ENCODE measurements at regions not wholly inside any gene's neighbourhood (a gene's known extent, or its start where the extent isn't known, plus 50 kb on each side); places are given as distances from the start of the nearest gene placed in this dataset.

DNA sequence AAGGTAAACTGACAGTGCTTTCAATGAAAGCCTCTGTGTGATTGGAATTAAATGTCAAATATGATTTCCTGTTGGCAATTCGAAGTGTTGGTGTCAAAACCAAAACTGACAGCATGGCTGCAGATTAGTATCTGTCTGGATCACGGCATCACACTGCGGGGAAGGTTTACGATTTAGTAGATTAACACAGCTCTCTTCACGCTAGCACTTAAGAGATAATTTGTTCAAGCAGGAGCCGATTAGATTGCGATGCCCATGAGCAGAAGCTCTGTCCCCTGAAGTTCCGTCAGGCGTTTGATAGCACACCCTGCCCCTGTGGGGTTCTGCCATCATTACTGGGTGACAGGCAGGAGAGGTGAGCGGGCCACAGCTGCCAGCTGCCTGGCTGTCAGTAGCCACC, 279.5 kb upstream of the AUTS2 start:
- H3K27me3 Mint-ChIP-seq (ENCODE audit: low read depth), result no peaks in the 10 kb centered on the region
- H3K27ac Mint-ChIP-seq (ENCODE audit: unreplicated experiment), result no peak overlapping the region
- H3K36me3 Mint-ChIP-seq (ENCODE audit: low read depth), result no peaks in the 10 kb centered on the region
- no peak overlapping the region for H3K4me3 Mint-ChIP-seq
- TF ChIP-seq, protein P1, sequence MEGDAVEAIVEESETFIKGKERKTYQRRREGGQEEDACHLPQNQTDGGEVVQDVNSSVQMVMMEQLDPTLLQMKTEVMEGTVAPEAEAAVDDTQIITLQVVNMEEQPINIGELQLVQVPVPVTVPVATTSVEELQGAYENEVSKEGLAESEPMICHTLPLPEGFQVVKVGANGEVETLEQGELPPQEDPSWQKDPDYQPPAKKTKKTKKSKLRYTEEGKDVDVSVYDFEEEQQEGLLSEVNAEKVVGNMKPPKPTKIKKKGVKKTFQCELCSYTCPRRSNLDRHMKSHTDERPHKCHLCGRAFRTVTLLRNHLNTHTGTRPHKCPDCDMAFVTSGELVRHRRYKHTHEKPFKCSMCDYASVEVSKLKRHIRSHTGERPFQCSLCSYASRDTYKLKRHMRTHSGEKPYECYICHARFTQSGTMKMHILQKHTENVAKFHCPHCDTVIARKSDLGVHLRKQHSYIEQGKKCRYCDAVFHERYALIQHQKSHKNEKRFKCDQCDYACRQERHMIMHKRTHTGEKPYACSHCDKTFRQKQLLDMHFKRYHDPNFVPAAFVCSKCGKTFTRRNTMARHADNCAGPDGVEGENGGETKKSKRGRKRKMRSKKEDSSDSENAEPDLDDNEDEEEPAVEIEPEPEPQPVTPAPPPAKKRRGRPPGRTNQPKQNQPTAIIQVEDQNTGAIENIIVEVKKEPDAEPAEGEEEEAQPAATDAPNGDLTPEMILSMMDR (conservative IDR thresholded peaks at IDR 0.05), result no peak
- H3K9me3 Mint-ChIP-seq, result no peaks in the 10 kb centered on the region
- H3K4me1 Mint-ChIP-seq, result no peaks in the 10 kb centered on the region
- DNase-seq (ENCODE audit: low read depth, low spot score), result no peak

DNA sequence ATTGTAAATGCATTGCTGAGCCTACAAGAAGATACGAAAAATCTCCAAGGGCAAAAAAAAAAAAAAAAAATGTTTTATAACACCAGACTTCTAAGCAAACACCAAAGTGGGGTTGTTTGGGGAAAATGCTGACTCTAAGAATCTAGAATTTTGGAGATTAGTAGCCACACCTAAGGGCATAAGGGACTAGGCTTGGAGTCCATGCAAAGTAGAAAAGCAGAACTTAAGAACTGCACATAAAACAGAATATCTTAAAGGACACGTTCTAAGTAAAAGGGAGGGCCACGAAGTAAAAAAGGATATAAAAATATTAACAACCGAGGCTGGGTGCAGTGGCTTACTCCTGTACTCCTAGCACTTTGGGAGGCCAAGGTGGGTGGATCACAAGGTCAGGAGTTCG, 269.8 kb upstream of the AUTS2 start:
- Mint-ChIP-seq H3K27ac (ENCODE audit: unreplicated experiment) (no peak overlapping the region), H3K9me3 (no peaks in the 10 kb centered on the region), H3K36me3 (ENCODE audit: low read depth) (no peaks in the 10 kb centered on the region), H3K4me3 (no peak overlapping the region), H3K4me1 (no peaks in the 10 kb centered on the region), H3K27me3 (ENCODE audit: low read depth) (no peaks in the 10 kb centered on the region)
- TF ChIP-seq, protein P1 (conservative IDR thresholded peaks at IDR 0.05), result no peak
- DNase-seq (ENCODE audit: low read depth, low spot score), result no peak

DNA sequence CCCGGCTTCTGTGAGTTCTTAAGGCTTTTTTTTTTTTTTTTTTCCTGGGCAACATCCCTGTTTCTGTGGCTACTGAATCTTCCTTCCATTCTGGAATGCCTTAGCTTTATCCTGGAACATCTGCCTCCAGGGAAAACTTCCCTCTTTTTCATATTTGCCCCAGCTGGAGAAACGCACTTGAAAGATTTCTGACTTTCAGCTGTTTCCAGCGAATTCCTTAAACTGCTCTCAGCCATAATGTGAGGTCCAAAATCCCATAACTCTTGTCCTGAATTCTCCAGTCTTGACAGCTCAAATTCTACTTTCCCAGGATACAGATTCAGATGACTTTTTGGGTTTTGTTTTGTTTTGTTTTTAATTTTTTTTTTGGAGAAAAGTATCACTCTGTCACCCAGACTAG, 263.6 kb upstream of the AUTS2 start:
- TF ChIP-seq, protein P1 (conservative IDR thresholded peaks at IDR 0.05), result no peak
- H3K36me3 Mint-ChIP-seq (ENCODE audit: low read depth), result no peaks in the 10 kb centered on the region
- no peaks in the 10 kb centered on the region for H3K9me3 Mint-ChIP-seq
- peaks cover 2% of the 10 kb centered on the region for H3K27me3 Mint-ChIP-seq (ENCODE audit: low read depth)
- no peak for DNase-seq (ENCODE audit: low read depth, low spot score)
- no peaks in the 10 kb centered on the region for H3K4me1 Mint-ChIP-seq
- no peak overlapping the region for H3K4me3 Mint-ChIP-seq
- no peak overlapping the region for H3K27ac Mint-ChIP-seq (ENCODE audit: unreplicated experiment)

DNA sequence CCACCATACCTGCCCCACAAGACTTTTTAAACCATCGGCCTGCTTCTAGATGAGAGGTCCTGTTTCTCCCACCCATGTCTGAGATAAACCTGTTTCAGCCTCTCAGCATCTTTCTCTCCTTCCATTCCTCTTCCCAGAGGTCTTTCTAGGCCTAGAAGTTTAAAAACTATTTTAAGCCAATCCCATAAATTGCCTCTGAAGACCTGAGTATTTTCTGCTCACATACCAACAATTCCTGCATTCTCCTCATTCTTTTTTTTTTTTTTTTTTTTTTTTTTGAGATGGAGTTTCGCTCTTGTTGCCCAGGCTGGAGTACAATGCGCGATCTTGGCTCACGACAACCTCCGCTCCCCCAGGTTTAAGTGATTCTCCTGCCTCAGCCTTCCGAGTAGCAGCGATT, 262.9 kb upstream of the AUTS2 start:
- H3K36me3 Mint-ChIP-seq (ENCODE audit: low read depth), result no peaks in the 10 kb centered on the region
- H3K4me1 Mint-ChIP-seq, result no peaks in the 10 kb centered on the region
- H3K27ac Mint-ChIP-seq (ENCODE audit: unreplicated experiment), result no peak overlapping the region
- TF ChIP-seq, protein P1 (conservative IDR thresholded peaks at IDR 0.05), result no peak
- H3K27me3 Mint-ChIP-seq (ENCODE audit: low read depth), result peaks cover 5% of the 10 kb centered on the region
- H3K9me3 Mint-ChIP-seq, result no peaks in the 10 kb centered on the region
- no peak overlapping the region for H3K4me3 Mint-ChIP-seq
- DNase-seq (ENCODE audit: low read depth, low spot score), result no peak

DNA sequence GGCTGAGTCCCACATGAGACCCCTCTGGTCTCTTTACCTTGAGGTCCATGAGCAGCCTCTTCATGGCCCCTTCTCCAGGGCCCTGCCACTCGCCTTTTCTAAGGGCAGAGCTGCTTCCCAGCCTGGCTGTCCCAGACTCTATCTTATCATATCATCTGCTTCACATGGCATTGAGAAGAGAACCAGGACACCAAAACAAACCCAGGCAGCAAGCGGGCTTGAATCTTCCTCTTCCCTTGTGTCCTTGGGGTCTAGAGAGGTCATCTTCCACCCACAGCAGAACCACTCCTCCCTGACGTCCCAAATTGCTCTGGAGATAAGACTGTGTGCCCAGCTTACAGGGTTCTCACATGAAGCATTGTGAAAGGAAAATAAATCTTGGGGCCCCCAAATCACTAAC, 261.3 kb upstream of the AUTS2 start:
- Mint-ChIP-seq H3K4me1 (no peaks in the 10 kb centered on the region), H3K27me3 (ENCODE audit: low read depth) (peaks cover 5% of the 10 kb centered on the region), H3K4me3 (no peak overlapping the region), H3K27ac (ENCODE audit: unreplicated experiment) (no peak overlapping the region), H3K36me3 (ENCODE audit: low read depth) (no peaks in the 10 kb centered on the region), H3K9me3 (no peaks in the 10 kb centered on the region)
- DNase-seq (ENCODE audit: low read depth, low spot score), result no peak
- TF ChIP-seq, protein P1 (conservative IDR thresholded peaks at IDR 0.05), result no peak

DNA sequence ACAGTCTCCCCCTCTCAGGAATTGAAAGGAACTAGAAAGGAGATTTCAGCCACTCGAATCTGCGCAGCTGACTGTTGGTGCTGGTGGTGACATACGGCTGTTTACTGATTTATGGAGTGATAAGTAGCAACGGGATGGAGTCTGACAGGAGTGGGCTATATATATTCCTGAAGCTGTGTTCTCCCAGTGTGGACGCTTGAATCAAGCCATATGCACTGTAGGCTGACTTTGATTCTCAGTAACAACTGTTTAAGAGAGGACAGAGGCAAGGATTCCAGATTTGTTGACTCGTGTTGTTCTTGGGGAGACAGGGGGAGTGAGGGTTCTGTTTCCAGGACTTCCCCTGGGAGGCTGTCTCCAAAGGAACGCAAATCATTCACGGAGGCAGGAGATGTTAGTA, 260.1 kb upstream of the AUTS2 start:
- Mint-ChIP-seq H3K36me3 (ENCODE audit: low read depth) (no peaks in the 10 kb centered on the region), H3K27ac (ENCODE audit: unreplicated experiment) (peak overlapping the region; percentile 45), H3K27me3 (ENCODE audit: low read depth) (peaks cover 5% of the 10 kb centered on the region), H3K9me3 (no peaks in the 10 kb centered on the region), H3K4me3 (no peak overlapping the region), H3K4me1 (no peaks in the 10 kb centered on the region)
- no peak for DNase-seq (ENCODE audit: low read depth, low spot score)
- TF ChIP-seq, protein P1 (conservative IDR thresholded peaks at IDR 0.05), result no peak
